ENCODE measurements at regions not wholly inside any gene's neighbourhood (a gene's known extent, or its start where the extent isn't known, plus 50 kb on each side); places are given as distances from the start of the nearest gene placed in this dataset.

DNA sequence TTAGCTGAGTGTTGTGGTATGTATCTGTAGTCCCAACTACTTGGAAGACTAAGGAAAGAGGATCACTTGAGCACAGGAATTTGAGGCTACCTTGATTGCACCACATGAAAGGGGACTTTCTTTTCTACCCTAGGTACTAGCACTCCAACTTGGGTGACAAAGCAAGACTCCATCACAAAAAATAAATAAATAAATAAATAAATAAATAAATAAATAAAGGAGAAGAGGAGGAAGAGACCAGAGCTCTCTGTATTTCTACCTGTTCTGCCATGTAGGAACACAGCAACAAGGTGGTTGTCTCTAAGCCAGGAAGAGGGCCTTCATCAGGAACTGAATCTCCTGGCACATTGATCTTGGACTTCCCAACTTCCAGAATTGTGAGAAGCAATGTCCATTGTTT, 118.6 kb downstream of the HMHB1 start:
- TF ChIP-seq, protein P1, sequence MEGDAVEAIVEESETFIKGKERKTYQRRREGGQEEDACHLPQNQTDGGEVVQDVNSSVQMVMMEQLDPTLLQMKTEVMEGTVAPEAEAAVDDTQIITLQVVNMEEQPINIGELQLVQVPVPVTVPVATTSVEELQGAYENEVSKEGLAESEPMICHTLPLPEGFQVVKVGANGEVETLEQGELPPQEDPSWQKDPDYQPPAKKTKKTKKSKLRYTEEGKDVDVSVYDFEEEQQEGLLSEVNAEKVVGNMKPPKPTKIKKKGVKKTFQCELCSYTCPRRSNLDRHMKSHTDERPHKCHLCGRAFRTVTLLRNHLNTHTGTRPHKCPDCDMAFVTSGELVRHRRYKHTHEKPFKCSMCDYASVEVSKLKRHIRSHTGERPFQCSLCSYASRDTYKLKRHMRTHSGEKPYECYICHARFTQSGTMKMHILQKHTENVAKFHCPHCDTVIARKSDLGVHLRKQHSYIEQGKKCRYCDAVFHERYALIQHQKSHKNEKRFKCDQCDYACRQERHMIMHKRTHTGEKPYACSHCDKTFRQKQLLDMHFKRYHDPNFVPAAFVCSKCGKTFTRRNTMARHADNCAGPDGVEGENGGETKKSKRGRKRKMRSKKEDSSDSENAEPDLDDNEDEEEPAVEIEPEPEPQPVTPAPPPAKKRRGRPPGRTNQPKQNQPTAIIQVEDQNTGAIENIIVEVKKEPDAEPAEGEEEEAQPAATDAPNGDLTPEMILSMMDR (IDR thresholded peaks at IDR 0.05 in 2 of 3, conservative IDR thresholded peaks at IDR 0.05 in 1 of 3; ENCODE audit: control insufficient read depth in 2 of 3, extremely low read depth in 1 of 3, insufficient read depth in 1 of 3, low read depth in 3 of 3, low read length in 3 of 3) = no peak
- TF ChIP-seq, protein P2, sequence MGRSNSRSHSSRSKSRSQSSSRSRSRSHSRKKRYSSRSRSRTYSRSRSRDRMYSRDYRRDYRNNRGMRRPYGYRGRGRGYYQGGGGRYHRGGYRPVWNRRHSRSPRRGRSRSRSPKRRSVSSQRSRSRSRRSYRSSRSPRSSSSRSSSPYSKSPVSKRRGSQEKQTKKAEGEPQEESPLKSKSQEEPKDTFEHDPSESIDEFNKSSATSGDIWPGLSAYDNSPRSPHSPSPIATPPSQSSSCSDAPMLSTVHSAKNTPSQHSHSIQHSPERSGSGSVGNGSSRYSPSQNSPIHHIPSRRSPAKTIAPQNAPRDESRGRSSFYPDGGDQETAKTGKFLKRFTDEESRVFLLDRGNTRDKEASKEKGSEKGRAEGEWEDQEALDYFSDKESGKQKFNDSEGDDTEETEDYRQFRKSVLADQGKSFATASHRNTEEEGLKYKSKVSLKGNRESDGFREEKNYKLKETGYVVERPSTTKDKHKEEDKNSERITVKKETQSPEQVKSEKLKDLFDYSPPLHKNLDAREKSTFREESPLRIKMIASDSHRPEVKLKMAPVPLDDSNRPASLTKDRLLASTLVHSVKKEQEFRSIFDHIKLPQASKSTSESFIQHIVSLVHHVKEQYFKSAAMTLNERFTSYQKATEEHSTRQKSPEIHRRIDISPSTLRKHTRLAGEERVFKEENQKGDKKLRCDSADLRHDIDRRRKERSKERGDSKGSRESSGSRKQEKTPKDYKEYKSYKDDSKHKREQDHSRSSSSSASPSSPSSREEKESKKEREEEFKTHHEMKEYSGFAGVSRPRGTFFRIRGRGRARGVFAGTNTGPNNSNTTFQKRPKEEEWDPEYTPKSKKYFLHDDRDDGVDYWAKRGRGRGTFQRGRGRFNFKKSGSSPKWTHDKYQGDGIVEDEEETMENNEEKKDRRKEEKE (IDR thresholded peaks at IDR 0.05) = no peak
- TF ChIP-seq, protein P3, sequence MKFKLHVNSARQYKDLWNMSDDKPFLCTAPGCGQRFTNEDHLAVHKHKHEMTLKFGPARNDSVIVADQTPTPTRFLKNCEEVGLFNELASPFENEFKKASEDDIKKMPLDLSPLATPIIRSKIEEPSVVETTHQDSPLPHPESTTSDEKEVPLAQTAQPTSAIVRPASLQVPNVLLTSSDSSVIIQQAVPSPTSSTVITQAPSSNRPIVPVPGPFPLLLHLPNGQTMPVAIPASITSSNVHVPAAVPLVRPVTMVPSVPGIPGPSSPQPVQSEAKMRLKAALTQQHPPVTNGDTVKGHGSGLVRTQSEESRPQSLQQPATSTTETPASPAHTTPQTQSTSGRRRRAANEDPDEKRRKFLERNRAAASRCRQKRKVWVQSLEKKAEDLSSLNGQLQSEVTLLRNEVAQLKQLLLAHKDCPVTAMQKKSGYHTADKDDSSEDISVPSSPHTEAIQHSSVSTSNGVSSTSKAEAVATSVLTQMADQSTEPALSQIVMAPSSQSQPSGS (IDR thresholded peaks at IDR 0.05; ENCODE audit: low read length) = no peak
- TF ChIP-seq, protein P4, sequence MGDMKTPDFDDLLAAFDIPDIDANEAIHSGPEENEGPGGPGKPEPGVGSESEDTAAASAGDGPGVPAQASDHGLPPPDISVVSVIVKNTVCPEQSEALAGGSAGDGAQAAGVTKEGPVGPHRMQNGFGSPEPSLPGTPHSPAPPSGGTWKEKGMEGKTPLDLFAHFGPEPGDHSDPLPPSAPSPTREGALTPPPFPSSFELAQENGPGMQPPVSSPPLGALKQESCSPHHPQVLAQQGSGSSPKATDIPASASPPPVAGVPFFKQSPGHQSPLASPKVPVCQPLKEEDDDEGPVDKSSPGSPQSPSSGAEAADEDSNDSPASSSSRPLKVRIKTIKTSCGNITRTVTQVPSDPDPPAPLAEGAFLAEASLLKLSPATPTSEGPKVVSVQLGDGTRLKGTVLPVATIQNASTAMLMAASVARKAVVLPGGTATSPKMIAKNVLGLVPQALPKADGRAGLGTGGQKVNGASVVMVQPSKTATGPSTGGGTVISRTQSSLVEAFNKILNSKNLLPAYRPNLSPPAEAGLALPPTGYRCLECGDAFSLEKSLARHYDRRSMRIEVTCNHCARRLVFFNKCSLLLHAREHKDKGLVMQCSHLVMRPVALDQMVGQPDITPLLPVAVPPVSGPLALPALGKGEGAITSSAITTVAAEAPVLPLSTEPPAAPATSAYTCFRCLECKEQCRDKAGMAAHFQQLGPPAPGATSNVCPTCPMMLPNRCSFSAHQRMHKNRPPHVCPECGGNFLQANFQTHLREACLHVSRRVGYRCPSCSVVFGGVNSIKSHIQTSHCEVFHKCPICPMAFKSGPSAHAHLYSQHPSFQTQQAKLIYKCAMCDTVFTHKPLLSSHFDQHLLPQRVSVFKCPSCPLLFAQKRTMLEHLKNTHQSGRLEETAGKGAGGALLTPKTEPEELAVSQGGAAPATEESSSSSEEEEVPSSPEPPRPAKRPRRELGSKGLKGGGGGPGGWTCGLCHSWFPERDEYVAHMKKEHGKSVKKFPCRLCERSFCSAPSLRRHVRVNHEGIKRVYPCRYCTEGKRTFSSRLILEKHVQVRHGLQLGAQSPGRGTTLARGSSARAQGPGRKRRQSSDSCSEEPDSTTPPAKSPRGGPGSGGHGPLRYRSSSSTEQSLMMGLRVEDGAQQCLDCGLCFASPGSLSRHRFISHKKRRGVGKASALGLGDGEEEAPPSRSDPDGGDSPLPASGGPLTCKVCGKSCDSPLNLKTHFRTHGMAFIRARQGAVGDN (IDR thresholded peaks at IDR 0.05) = no peak
- TF ChIP-seq, protein P5, sequence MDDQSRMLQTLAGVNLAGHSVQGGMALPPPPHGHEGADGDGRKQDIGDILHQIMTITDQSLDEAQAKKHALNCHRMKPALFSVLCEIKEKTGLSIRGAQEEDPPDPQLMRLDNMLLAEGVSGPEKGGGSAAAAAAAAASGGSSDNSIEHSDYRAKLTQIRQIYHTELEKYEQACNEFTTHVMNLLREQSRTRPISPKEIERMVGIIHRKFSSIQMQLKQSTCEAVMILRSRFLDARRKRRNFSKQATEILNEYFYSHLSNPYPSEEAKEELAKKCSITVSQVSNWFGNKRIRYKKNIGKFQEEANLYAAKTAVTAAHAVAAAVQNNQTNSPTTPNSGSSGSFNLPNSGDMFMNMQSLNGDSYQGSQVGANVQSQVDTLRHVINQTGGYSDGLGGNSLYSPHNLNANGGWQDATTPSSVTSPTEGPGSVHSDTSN (IDR thresholded peaks at IDR 0.05; ENCODE audit: insufficient replicate concordance, low read depth, low read length) = no peak
- TF ChIP-seq EZH2 (IDR thresholded peaks at IDR 0.05; ENCODE audit: borderline replicate concordance, control insufficient read depth, low read depth, low read length) (no peak), CBX3 (IDR thresholded peaks at IDR 0.05; ENCODE audit: borderline replicate concordance, low read depth) (no peak), CEBPB (IDR thresholded peaks at IDR 0.05; ENCODE audit: borderline replicate concordance in 1 of 2, low read depth in 2 of 2, low read length in 2 of 2) (no peak), EP300 (IDR thresholded peaks at IDR 0.05; ENCODE audit: borderline replicate concordance in 1 of 2, control insufficient read depth in 1 of 2, low read depth in 2 of 2, low read length in 2 of 2) (no peak), POLR2AphosphoS5 (IDR thresholded peaks at IDR 0.05; ENCODE audit: low read length) (no peak)
- TF ChIP-seq, protein P6, sequence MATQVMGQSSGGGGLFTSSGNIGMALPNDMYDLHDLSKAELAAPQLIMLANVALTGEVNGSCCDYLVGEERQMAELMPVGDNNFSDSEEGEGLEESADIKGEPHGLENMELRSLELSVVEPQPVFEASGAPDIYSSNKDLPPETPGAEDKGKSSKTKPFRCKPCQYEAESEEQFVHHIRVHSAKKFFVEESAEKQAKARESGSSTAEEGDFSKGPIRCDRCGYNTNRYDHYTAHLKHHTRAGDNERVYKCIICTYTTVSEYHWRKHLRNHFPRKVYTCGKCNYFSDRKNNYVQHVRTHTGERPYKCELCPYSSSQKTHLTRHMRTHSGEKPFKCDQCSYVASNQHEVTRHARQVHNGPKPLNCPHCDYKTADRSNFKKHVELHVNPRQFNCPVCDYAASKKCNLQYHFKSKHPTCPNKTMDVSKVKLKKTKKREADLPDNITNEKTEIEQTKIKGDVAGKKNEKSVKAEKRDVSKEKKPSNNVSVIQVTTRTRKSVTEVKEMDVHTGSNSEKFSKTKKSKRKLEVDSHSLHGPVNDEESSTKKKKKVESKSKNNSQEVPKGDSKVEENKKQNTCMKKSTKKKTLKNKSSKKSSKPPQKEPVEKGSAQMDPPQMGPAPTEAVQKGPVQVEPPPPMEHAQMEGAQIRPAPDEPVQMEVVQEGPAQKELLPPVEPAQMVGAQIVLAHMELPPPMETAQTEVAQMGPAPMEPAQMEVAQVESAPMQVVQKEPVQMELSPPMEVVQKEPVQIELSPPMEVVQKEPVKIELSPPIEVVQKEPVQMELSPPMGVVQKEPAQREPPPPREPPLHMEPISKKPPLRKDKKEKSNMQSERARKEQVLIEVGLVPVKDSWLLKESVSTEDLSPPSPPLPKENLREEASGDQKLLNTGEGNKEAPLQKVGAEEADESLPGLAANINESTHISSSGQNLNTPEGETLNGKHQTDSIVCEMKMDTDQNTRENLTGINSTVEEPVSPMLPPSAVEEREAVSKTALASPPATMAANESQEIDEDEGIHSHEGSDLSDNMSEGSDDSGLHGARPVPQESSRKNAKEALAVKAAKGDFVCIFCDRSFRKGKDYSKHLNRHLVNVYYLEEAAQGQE (IDR thresholded peaks at IDR 0.05; ENCODE audit: low read depth, low read length) = no peak

Measured in GM12878 (cell line).